Activated T-cell treated with anti-CD3 and anti-CD28 coated beads, Interleukin-2, amount 50 U/mL, for 48 hours (primary cell): ENCODE measurements at regions not wholly inside any gene's neighbourhood (a gene's known extent, or its start where the extent isn't known, plus 50 kb on each side); places are given as distances from the start of the nearest gene placed in this dataset.

ENCODE experiments used
- DNase-seq, 2 experiments: peaks; one replicate each; pipeline ENCODE4 v3.0.0-alpha.2; 2020

DNA sequence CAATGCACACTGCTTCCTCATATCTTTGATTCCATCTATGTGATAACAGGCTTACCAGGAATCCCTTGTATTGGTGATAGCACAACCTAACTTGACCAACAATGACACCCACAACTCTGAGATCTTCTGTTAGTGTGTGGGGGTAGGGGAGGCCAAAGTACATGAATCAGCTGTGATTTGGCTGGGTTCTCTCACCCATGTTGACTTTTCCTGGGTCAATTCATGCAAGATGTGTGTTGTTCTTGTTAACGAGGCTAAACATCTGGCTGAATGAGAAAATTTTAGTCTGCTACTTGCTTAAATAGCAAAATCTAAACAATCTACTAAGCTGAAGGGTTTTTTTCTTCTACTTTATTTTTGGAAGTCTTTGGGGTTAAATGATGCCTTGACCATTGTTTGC lies 341.2 kb upstream of the SLC14A2 start:
- DNase-seq = no peak

DNA sequence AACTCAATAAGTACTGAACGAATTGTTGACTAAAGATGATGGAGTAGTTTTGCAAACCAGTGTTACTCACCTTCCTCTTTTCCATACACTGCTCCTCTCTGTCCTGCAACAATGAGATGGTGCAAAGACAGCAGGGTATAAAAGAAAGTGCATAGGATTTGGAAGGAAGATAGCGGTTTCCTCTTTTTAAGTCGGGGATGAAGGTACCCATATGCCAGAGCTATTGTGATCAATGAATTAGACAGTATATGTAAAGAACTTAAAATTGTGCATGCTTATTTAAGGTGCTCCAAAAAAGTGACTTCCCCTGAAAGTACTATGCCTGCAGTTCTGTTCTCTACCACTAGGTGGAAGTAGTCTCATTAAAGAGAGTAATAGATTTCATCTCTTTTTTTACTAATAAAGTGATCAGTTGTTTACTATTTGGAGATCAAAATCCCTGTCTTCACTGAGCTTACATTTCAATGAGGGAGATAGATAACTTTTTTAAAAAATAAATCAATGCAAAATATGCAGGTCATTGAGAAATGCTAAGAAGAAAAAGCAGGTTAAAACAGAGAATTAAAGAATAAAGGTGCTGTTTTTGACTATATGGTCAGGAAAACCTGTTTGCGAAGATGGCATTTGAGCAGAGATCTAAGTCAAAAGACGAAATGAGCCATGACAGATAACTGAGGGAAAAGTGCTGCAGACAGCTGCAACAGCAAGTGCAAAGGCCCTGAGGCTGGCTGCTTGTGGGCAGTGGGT lies 339.7 kb upstream of the SLC14A2 start:
- DNase-seq = no peak

- no peak for DNase-seq
Observed at GRCh38 chr18:45276878-45277277, 338.4 kb upstream of the SLC14A2 start.

DNA sequence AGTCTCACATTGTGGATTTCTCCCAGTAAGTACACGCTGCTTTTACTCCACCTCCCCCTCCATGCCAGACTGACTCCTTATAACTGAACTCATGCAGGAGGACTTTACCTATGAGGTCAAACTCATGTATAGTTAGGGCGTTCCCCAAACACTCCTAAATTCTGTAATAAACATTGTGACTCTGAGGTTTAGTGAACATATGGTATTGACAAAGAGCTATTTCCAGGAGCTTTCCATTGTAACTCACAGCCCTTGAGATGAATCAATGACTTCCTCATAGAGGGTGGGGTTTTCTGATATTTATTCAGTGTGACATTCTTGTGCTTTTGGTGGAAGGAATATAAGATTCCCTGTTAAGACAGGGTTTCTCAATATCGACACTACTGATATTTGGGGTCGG lies 337.4 kb upstream of the SLC14A2 start:
- DNase-seq = no peak

GRCh38 chr18:45280481-45281276 lies 334.6 kb upstream of the SLC14A2 start:
- no peak for DNase-seq

DNA sequence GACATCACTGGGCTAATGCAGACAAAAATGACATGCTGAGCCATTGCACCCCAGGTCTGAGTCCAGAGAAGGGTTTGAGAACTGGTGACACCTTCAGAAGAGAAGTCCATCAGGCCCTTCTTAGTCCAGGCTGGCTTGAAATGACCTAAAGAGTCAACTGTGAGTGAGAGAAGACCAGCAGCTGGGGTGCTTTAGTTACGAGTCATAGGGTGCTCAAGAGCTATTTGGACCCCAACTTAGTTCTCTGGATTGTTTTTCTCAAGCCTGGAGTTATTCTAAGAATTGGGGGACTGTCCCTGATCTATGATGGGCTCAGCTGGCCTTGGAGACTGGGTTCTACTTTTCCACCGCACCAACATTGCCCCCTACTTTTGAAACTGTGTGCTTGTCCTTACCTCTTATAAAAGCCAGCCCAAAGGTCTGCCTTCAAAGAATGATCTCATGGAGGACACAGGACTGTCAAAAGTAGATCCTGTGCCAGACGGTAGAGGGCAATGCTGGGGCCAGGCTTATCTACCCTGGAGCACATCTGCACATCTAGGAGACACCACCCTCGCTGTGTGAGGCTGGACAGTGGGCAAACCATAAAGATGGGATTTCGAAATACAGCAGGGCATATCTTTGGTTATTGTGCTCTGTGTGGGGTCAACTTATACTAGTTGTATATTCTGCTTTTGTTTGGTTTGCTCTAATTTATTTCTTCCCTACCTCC lies 333.0 kb upstream of the SLC14A2 start:
- no peak for DNase-seq

DNA sequence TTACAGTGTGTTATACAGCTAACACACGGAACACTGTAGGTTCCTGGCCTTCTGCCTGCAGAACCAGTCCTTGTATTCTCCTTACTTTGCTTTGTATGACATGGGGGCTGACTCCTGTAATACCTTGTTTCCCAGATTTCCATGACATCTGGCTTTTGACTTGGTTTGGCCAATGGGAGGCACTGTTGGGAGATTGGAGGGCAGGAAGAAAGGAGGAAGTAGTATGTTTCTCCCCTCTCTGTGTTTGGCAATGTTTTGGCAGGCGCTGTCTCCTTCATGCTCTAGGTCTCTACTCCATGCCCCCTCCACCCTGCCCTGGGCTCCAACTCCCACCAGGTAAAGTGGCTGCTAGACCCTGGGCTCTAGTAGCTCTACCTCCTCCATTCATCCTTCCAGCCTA lies 331.1 kb upstream of the SLC14A2 start:
- DNase-seq = no peak

DNA sequence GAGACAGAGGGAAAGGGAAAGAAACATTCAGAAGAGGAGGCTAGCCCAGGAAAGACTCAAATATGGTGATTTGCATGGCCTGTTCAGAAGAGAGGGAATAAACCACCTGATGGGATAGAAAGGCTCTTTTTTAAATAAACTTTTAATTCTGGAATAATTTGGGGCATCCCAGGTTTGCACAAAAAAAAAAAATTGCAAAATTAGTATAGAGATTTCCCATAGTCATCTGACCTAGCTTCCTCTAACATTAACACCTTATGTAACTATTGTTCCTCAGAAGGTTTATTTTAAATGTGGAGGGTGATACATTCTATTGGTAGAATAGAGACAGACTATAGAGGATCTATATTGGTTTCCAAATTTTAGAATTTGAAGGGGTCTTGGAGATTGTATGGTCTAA lies 330.4 kb upstream of the SLC14A2 start:
- no peak for DNase-seq

DNA sequence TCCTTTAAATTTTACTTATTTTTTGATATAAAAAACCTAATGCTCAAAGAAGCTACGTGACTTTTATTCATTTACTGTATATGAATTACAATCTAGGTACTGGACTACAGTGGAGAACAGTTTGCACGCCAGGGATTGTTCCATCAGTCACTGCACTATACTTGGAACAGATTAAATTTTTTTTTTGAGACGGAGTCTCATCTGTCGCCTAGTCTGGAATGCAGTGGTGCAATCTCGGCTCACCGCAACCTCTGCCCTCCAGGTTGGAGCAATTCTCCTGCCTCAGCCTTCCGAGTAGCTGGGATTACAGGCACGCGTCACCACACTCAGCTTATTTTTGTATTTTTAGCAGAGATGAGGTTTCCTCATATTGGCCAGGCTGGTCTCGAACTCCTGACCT lies 330.0 kb upstream of the SLC14A2 start:
- no peak for DNase-seq

DNA sequence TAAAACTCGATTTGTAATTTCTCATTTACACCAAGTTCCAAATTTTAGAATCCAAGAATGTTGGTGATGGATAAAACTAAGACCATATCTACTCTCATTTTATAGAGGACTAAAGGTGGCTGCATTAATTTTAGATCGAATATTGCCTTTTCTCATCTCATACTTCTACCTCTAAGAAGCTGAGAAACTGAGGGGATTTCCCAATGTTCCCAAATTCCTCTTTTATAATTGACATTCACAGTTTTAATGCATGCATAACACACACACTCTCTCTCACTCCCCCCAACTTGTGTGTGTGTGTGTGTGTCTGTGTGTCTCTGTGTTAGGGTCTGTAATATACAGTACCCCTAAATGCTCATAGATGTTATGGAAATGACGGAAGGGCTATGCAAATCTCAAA lies 328.8 kb upstream of the SLC14A2 start:
- DNase-seq = no peak

GRCh38 chr18:45287531-45287930 lies 327.7 kb upstream of the SLC14A2 start:
- DNase-seq = no peak

DNA sequence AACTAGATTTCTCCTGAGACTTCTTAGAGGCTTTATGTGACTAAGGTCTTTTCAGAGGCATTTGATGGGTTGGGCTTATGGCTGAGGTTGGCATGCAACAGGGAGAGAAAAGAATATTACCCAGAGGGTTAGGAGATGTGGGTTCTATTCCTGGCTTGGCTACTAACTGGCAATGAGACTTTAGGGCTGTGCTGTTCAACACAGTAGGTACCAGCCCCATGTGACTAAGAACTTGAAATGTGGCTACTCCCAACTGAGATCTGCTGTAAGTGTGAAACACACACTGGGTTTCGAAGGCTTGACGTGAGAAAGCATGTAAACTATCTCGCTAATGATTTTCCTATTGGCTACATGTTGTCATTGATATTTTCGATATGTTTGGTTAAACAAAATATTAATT lies 324.9 kb upstream of the SLC14A2 start:
- DNase-seq = no peak

GRCh38 chr18:45291621-45292615 lies 323.4 kb upstream of the SLC14A2 start:
- DNase-seq = no peak

GRCh38 chr18:45295388-45295787 lies 319.9 kb upstream of the SLC14A2 start:
- DNase-seq = no peak

DNA sequence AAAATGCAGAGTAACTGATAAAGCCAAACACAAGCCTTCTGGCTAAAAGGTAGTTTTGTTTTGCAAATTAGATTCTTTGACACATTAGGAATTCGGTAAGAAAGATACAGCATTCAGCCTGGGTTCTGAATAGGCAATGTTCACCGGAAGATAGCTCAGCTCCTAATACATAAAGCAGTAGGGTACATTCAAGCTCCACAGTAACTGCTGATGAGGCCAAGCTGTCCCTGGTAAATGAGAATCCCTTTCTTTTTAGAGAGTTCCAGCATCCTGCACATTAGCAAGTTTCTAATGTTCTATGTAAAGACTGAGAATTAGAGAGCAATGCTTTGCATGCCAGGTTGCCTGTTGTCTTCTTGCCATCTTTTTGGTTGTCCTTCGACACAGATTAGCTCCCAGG lies 316.3 kb upstream of the SLC14A2 start:
- DNase-seq = no peak

GRCh38 chr18:45303026-45303425 lies 312.2 kb upstream of the SLC14A2 start:
- DNase-seq = no peak

DNA sequence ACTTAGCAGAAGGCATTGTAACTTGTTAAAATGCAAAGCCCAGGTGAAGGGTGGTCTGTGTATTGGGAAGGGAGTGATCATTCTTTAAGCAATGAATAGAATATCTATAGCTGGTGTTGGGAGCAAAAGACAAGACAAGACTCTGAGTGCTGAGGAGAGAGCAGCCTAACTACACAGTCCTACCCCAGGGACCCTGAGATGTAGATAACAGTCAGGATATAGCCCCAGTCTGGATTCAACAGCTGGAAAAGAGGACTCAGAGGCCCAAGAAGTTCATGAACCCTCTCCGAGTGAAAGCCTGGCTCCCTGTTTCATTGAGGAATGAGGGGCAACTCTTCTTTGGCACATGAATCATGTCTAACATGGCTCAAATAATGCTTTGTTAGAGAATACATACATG lies 310.7 kb upstream of the SLC14A2 start:
- no peak for DNase-seq

DNA sequence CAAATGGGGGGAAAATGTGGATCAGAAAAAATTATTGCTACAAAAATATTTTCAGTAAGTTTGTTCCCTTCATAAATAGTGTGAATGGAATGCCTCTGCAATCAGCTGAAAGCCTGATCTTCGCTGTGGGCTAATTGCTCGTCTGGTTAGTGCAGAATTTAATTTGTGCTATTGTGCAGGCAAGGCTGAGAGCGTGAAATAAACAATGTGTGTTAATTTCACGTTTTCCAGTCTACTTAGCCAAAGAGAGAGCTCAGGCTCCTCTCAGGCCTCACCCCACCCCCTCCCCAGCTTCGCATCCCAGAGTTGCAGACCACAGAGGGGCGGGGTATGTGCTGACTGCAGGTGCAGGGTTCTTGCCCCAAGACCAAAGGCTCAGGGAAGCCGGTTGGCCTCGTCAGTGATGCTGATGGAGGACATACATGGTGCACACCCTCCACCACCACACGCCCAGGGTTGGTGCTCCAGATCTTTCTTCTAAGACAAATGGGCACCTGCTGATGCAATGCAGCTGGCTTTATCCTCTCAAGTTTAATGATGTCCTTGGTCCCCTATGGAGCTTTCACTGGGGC lies 302.6 kb upstream of the SLC14A2 start:
- no peak for DNase-seq

- DNase-seq = no peak
Observed at GRCh38 chr18:45316127-45316526, 299.1 kb upstream of the SLC14A2 start.

DNA sequence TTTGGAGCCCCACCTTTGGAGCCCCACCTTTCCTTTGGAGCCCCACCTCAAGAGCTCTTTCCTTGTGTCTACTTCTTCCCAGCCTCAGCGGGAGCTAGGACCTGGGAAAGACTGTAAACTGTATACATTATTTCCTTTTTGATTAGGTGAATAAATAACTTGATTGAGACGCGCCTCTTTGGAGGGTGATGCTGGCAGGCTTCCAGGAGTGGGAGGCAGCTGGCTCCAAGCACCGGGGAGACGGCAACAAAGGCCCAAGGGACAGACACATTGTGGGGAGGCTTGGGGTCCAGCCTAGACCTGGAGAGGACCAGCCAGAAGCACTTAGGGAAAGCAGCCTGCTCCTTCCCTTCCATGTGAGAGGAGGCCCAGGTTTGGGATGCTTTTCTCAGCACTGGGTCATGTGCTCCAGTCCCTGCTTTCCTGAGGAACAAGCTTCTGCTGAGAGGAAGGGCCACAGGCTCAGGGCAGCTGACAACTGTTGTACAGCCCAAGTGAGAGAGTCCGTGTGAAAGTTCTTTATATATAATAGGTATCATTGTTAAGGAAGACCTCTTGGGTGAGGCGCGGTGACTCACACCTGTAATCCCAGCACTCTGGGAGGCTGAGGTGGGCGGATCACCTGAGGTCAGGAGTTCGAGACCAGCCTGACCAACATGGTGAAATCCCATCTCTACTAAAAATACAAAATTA lies 297.2 kb upstream of the SLC14A2 start:
- no peak for DNase-seq

DNA sequence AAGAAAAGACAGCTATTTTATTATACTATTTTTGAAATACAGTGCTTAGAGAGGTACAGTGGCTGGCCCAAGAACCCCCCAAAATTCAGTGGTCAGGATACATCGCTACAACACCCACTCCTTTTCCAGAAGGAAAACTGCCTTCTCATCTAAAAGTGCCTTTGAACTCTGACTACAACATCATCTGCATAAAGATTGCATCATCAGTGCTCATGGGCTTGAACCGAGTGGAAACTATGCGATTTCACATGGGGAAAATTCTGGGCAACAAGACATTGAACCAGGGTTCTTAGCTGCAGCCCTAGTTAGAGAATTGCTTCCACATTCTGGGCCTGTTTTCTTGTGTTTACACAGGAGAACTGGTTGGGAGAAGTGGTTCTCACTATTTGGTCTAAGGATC lies 294.6 kb upstream of the SLC14A2 start:
- DNase-seq = no peak

DNA sequence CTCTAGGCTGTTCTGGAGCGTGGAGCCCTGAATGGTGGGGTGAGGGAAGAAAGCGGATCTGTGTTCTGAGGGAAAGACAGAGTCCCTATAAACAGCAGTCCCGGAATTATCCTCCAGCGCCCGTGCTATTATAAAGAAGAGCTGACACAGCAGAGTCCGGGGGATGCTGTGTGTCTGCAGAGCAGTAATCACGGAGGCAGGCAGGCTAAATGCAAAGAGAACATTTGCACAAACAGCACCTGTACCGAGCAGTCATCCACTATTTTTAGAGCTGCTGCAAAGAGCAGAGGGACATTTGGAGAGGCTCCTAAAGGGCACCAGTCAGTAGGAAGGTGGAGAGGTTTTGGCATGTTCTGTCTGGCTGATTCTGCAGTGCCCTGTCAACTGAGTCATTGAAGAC lies 293.8 kb upstream of the SLC14A2 start:
- DNase-seq = no peak
